Stimulated activated CD4-positive, alpha-beta T cell treated with anti-CD3 and anti-CD28 coated beads, Interleukin-4, amount 100 ng/mL, for 24 hours (primary cell): ENCODE measurements at regions not wholly inside any gene's neighbourhood (a gene's known extent, or its start where the extent isn't known, plus 50 kb on each side); places are given as distances from the start of the nearest gene placed in this dataset.

Experiments used
- DNase-seq: peaks from one replicate; pipeline ENCODE4 v3.0.0-alpha.2; 2020

DNA sequence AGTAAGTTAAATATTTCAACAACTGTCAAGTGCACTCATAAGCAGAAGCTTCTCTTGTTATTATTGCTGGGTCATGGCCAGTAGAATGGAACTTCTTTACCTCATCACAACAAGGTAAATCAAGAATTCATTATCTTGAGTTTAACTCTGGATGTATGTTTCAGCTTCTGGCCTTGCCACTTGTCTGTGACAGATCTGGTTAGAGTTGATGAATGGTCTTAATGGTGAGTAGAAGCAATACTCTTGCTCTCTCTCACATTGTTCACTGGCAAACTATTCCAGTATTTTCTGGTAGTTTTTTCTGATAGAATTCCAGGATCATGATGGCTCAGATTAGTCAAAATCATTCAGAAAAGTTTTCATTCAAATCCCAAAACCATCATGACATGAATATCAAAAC lies 51.3 kb upstream of the NR4A2 start:
- no peak for DNase-seq

DNA sequence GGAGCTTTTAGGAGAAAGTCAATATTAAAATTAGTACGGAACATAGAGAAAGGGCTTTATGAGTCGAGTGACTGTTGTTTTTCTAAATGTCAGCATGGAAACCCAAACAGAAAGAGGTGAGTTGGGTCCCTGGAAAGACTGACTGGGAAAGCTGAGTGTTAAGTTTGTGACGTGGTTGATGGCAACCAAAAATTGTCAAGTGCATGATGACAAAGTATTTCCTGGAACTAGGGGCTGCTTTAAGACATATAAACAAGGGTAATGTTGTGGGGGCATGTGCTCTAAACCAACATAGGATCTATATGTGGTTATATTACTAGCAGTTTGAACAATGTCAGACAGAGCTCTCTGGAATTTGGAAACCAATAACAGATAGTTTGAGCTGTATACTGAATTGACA lies 50.9 kb upstream of the GPD2 start:
- DNase-seq, result peak; percentile 38
